Neural cell (in vitro differentiated cells): ENCODE measurements at regions not wholly inside any gene's neighbourhood (a gene's known extent, or its start where the extent isn't known, plus 50 kb on each side); places are given as distances from the start of the nearest gene placed in this dataset.

Experiments used
- H2AFZ ChIP-seq: fragments of 200-600, 300-800 bp; sonication (generic), shearing (Covaris generic); 2 replicates; pipeline ENCODE4 v1.6.0; 2014; ENCODE audit warnings: low read depth, mild to moderate bottlenecking, antibody characterized with exemption, low read length, moderate library complexity
- H3F3A ChIP-seq: fragments of 200-600 bp; shearing (Covaris generic); 2 replicates; pipeline ENCODE4 v1.6.1; 2016; ENCODE audit warnings: mild to moderate bottlenecking, moderate library complexity, mixed read lengths, antibody characterized with exemption, low read length; ENCODE audit not compliant: insufficient read depth, poor library complexity, severe bottlenecking
- H3K27ac ChIP-seq: fragments of 200-600, 300-800 bp; sonication (generic), shearing (Covaris generic); 2 replicates; pipeline ENCODE4 v1.5.1; 2014; ENCODE audit warnings: mild to moderate bottlenecking, low read length, moderate library complexity
- H3K27me3 ChIP-seq: fragments of 300-800, 200-600 bp; sonication (generic), shearing (Covaris generic); 2 replicates; pipeline ENCODE4 v1.6.0; 2014; ENCODE audit warnings: mild to moderate bottlenecking, low read depth, low read length, moderate library complexity; ENCODE audit not compliant: insufficient read depth
- H3K36me3 ChIP-seq: fragments of 300-800, 200-600 bp; sonication (generic), shearing (Covaris generic); 2 replicates; pipeline ENCODE4 v1.5.1; 2014; ENCODE audit warnings: mild to moderate bottlenecking, antibody characterized with exemption, low read length, moderate library complexity; ENCODE audit not compliant: insufficient read depth
- H3K4me2 ChIP-seq: fragments of 300-800, 200-600 bp; sonication (generic), shearing (Covaris generic); 2 replicates; pipeline ENCODE4 v1.6.0; 2014; ENCODE audit warnings: mild to moderate bottlenecking, low read length
- H3K4me3 ChIP-seq: fragments of 300-800, 200-600 bp; sonication (generic), shearing (Covaris generic); 2 replicates; pipeline ENCODE4 v1.5.1; 2014; ENCODE audit warnings: mild to moderate bottlenecking, low read length, moderate library complexity
- H3K79me2 ChIP-seq: fragments of 200-600 bp; shearing (Covaris generic); replicated peaks from 2 replicates; pipeline ENCODE4 v1.6.0; 2014; ENCODE audit warnings: mild to moderate bottlenecking, low read length, moderate library complexity; ENCODE audit not compliant: insufficient read depth
- H3K9ac ChIP-seq: fragments of 300-800, 200-600 bp; sonication (generic), shearing (Covaris generic); 2 replicates; pipeline ENCODE4 v1.6.1; 2016; ENCODE audit warnings: mild to moderate bottlenecking, low read length, mixed read lengths
- H3K9me2 ChIP-seq: fragments of 200-600 bp; shearing (Covaris generic); 2 replicates; pipeline ENCODE4 v1.6.1; 2016; ENCODE audit warnings: mild to moderate bottlenecking, low read length, mixed read lengths; ENCODE audit not compliant: insufficient read depth
- H3K9me3 ChIP-seq: fragments of 200-600, 300-800 bp; sonication (generic), shearing (Covaris generic); 2 replicates; pipeline ENCODE4 v1.6.1; 2016; ENCODE audit warnings: mild to moderate bottlenecking, mixed run types, low read length, moderate library complexity, mixed read lengths
- H4K20me1 ChIP-seq: fragments of 200-600 bp; shearing (Covaris generic); 2 replicates; pipeline ENCODE4 v1.6.1; 2016; ENCODE audit warnings: mild to moderate bottlenecking, mixed run types; ENCODE audit not compliant: insufficient read depth
- CTCF ChIP-seq: fragments of 450-650 bp; IDR thresholded peaks from 2 replicates; pipeline ENCODE4 v1.5.1; 2014; ENCODE audit warnings: antibody characterized with exemption, mild to moderate bottlenecking, moderate library complexity; ENCODE audit not compliant: poor library complexity, severe bottlenecking
- EP300 ChIP-seq: fragments of 450-650 bp; conservative IDR thresholded peaks from 2 replicates; pipeline ENCODE4 v1.6.1; 2014; ENCODE audit warnings: antibody characterized with exemption, mild to moderate bottlenecking, moderate library complexity; ENCODE audit not compliant: poor library complexity, severe bottlenecking
- EZH2 ChIP-seq: fragments of 200-600, 300-800 bp; shearing (Covaris generic), sonication (generic); IDR thresholded peaks from 2 replicates; pipeline ENCODE4 v1.6.1; 2014; ENCODE audit warnings: antibody characterized with exemption, low read length, borderline replicate concordance, mild to moderate bottlenecking; ENCODE audit not compliant: insufficient read depth, poor library complexity, severe bottlenecking
- MXI1 ChIP-seq: fragments of 450-650 bp; conservative IDR thresholded peaks from 2 replicates; pipeline ENCODE4 v1.6.1; 2014; ENCODE audit warnings: antibody characterized with exemption, mild to moderate bottlenecking; ENCODE audit not compliant: poor library complexity, severe bottlenecking
- POLR2AphosphoS5 ChIP-seq: IDR thresholded peaks from 2 replicates; pipeline ENCODE4 v1.6.1; 2012
- RAD21 ChIP-seq: fragments of 450-650 bp; conservative IDR thresholded peaks from 2 replicates; pipeline ENCODE4 v1.6.1; 2014; ENCODE audit warnings: antibody characterized with exemption, mild to moderate bottlenecking, moderate library complexity
- SMC3 ChIP-seq: fragments of 450-650 bp; conservative IDR thresholded peaks from 2 replicates; pipeline ENCODE4 v1.6.1; 2014; ENCODE audit warnings: antibody characterized with exemption, mild to moderate bottlenecking, moderate library complexity; ENCODE audit not compliant: poor library complexity
- TAF1 ChIP-seq: IDR thresholded peaks from 2 replicates; pipeline ENCODE4 v1.6.1; 2012; ENCODE audit warnings: low read depth
- TF ChIP-seq, protein P1 (sequence below): IDR thresholded peaks from 2 replicates; pipeline ENCODE4 v1.6.1; 2012; ENCODE audit warnings: borderline replicate concordance

GRCh38 chr11:91794146-91794545, 430.5 kb upstream of the FAT3 start:
- Histone ChIP-seq H3K79me2 (no peaks in the 10 kb centered on the region), H3K27me3 (no peaks in the 10 kb centered on the region), H3K36me3 (no peaks in the 10 kb centered on the region), H3K27ac (no peak overlapping the region), H3K9me2 (no peaks in the 10 kb centered on the region), H4K20me1 (no peaks in the 10 kb centered on the region), H3K9ac (no peak overlapping the region), H3K9me3 (no peaks in the 10 kb centered on the region), H3K4me3 (no peak overlapping the region), H2AFZ (no peak overlapping the region), H3K4me2 (no peak overlapping the region), H3F3A (no peaks in the 10 kb centered on the region)
- TF ChIP-seq POLR2AphosphoS5 (no peak), MXI1 (no peak), TAF1 (no peak), SMC3 (no peak), EZH2 (no peak), RAD21 (no peak), CTCF (no peak), EP300 (no peak)
- TF ChIP-seq, protein P1, sequence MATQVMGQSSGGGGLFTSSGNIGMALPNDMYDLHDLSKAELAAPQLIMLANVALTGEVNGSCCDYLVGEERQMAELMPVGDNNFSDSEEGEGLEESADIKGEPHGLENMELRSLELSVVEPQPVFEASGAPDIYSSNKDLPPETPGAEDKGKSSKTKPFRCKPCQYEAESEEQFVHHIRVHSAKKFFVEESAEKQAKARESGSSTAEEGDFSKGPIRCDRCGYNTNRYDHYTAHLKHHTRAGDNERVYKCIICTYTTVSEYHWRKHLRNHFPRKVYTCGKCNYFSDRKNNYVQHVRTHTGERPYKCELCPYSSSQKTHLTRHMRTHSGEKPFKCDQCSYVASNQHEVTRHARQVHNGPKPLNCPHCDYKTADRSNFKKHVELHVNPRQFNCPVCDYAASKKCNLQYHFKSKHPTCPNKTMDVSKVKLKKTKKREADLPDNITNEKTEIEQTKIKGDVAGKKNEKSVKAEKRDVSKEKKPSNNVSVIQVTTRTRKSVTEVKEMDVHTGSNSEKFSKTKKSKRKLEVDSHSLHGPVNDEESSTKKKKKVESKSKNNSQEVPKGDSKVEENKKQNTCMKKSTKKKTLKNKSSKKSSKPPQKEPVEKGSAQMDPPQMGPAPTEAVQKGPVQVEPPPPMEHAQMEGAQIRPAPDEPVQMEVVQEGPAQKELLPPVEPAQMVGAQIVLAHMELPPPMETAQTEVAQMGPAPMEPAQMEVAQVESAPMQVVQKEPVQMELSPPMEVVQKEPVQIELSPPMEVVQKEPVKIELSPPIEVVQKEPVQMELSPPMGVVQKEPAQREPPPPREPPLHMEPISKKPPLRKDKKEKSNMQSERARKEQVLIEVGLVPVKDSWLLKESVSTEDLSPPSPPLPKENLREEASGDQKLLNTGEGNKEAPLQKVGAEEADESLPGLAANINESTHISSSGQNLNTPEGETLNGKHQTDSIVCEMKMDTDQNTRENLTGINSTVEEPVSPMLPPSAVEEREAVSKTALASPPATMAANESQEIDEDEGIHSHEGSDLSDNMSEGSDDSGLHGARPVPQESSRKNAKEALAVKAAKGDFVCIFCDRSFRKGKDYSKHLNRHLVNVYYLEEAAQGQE = no peak

DNA sequence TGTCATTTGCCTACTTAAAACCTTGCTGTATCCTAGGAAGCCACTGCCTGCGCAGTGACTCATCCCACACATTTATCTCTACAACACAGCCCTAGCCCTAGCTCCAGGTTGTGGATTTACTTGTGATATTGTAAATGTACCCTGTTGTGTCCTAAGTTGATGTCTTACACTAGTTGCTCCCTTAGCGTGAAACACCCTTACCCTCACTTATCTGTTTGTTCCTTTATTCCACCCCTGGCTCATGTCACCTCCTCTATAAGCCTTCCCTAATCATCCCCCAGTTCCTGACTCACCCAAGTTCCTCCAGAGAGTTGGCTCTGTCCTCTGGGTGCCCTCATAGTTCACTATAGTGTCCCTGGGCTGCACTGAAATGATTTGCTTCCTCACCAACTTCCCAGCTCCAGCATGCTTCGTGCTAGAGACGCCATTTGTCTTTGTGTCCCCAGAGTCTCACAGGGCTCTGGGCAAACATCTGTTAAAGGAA, 431.8 kb upstream of the FAT3 start:
- H3K27ac ChIP-seq = no peak overlapping the region
- H3K9ac ChIP-seq = no peak overlapping the region
- no peaks in the 10 kb centered on the region for H3K79me2 ChIP-seq
- no peak overlapping the region for H3K4me2 ChIP-seq
- H2AFZ ChIP-seq = no peak overlapping the region
- no peaks in the 10 kb centered on the region for H3K27me3 ChIP-seq
- no peaks in the 10 kb centered on the region for H3F3A ChIP-seq
- TF ChIP-seq EP300 = no peak
- no peak for TF ChIP-seq SMC3
- no peak for TF ChIP-seq CTCF
- no peak for TF ChIP-seq MXI1
- TF ChIP-seq EZH2 = no peak
- TF ChIP-seq, protein P1 = no peak
- TF ChIP-seq POLR2AphosphoS5 = no peak
- TF ChIP-seq TAF1 = no peak
- no peak for TF ChIP-seq RAD21
- no peaks in the 10 kb centered on the region for H3K9me2 ChIP-seq
- H4K20me1 ChIP-seq = no peaks in the 10 kb centered on the region
- no peak overlapping the region for H3K4me3 ChIP-seq
- no peaks in the 10 kb centered on the region for H3K36me3 ChIP-seq
- no peaks in the 10 kb centered on the region for H3K9me3 ChIP-seq
